ENCODE measurements at regions not wholly inside any gene's neighbourhood (a gene's known extent, or its start where the extent isn't known, plus 50 kb on each side); places are given as distances from the start of the nearest gene placed in this dataset.

- DNase-seq: no peak
- Histone ChIP-seq H3K27ac (no peak overlapping the region), H3K9me3 (ENCODE audit: severe bottlenecking) (no peaks in the 10 kb centered on the region), H3K27me3 (ENCODE audit: insufficient read depth, low read depth, severe bottlenecking) (no peaks in the 10 kb centered on the region), H3K4me3 (ENCODE audit: low read depth, low read length) (no peak overlapping the region), H3K36me3 (no peaks in the 10 kb centered on the region)
- no peak for TF ChIP-seq CTCF (IDR thresholded peaks at IDR 0.05; ENCODE audit: low read depth, low read length)
Measured at GRCh38 chr13:63421123-63421522, 2005.5 kb upstream of the PCDH20 start.

GRCh38 chr13:63420685-63421084, 2005.0 kb upstream of the PCDH20 start:
- Histone ChIP-seq H3K36me3 (no peaks in the 10 kb centered on the region), H3K4me3 (ENCODE audit: low read depth, low read length) (no peak overlapping the region), H3K27me3 (ENCODE audit: insufficient read depth, low read depth, severe bottlenecking) (no peaks in the 10 kb centered on the region), H3K27ac (no peak overlapping the region), H3K9me3 (ENCODE audit: severe bottlenecking) (no peaks in the 10 kb centered on the region)
- no peak for TF ChIP-seq CTCF (IDR thresholded peaks at IDR 0.05; ENCODE audit: low read depth, low read length)
- DNase-seq: no peak

- H3K4me3 ChIP-seq (ENCODE audit: low read depth, low read length): no peak overlapping the region
- no peaks in the 10 kb centered on the region for H3K9me3 ChIP-seq (ENCODE audit: severe bottlenecking)
- H3K27me3 ChIP-seq (ENCODE audit: insufficient read depth, low read depth, severe bottlenecking): no peaks in the 10 kb centered on the region
- no peak overlapping the region for H3K27ac ChIP-seq
- no peaks in the 10 kb centered on the region for H3K36me3 ChIP-seq
- DNase-seq: no peak
- no peak for TF ChIP-seq CTCF (IDR thresholded peaks at IDR 0.05; ENCODE audit: low read depth, low read length)
Measured at GRCh38 chr13:63414247-63414646, 1998.6 kb upstream of the PCDH20 start.

GRCh38 chr13:63409791-63410351, 1994.2 kb upstream of the PCDH20 start:
- H3K27ac ChIP-seq: no peak overlapping the region
- no peak for DNase-seq
- no peaks in the 10 kb centered on the region for H3K27me3 ChIP-seq (ENCODE audit: insufficient read depth, low read depth, severe bottlenecking)
- no peak overlapping the region for H3K4me3 ChIP-seq (ENCODE audit: low read depth, low read length)
- TF ChIP-seq CTCF (IDR thresholded peaks at IDR 0.05; ENCODE audit: low read depth, low read length): no peak
- no peaks in the 10 kb centered on the region for H3K9me3 ChIP-seq (ENCODE audit: severe bottlenecking)
- no peaks in the 10 kb centered on the region for H3K36me3 ChIP-seq

GRCh38 chr13:63408331-63409189, 1992.9 kb upstream of the PCDH20 start:
- no peaks in the 10 kb centered on the region for H3K9me3 ChIP-seq (ENCODE audit: severe bottlenecking)
- H3K36me3 ChIP-seq: no peaks in the 10 kb centered on the region
- TF ChIP-seq CTCF (IDR thresholded peaks at IDR 0.05; ENCODE audit: low read depth, low read length): no peak
- H3K27ac ChIP-seq: no peak overlapping the region
- H3K4me3 ChIP-seq (ENCODE audit: low read depth, low read length): no peak overlapping the region
- H3K27me3 ChIP-seq (ENCODE audit: insufficient read depth, low read depth, severe bottlenecking): no peaks in the 10 kb centered on the region
- DNase-seq: no peak
